ENCODE measurements at regions not wholly inside any gene's neighbourhood (a gene's known extent, or its start where the extent isn't known, plus 50 kb on each side); places are given as distances from the start of the nearest gene placed in this dataset.

GRCh38 chr1:162954824-162955223, 93.8 kb upstream of the CCDC190 start:
- intact Hi-C loops (cut with DNase I; ENCODE audit: low total_unique reads) (no loop called here), in situ Hi-C loops (cut with MboI; ENCODE audit: low pct_ligation_motif_present in 1 of 4, low pct_unique_long_range_greater_than_20kb in 1 of 4, low sequenced_read_pairs in 3 of 4) (no loop called here)
- H3K9me3 ChIP-seq, result no peaks in the 10 kb centered on the region
- no peak overlapping the region for H3K27ac ChIP-seq
- no peak for DNase-seq
- H3K27me3 ChIP-seq, result no peaks in the 10 kb centered on the region
- no peak overlapping the region for H3K4me3 ChIP-seq
- WGBS, 2 donors (ENCODE audit: low coverage in 1 of 2), result 88 to 95% methylated on average over 2 to 4 of the region's 4 CpGs
- no peaks in the 10 kb centered on the region for H3K4me1 ChIP-seq
- H3K36me3 ChIP-seq, result no peaks in the 10 kb centered on the region
- TF ChIP-seq CTCF (IDR thresholded peaks at IDR 0.05) (no peak), POLR2AphosphoS5 (IDR thresholded peaks at IDR 0.05) (no peak), POLR2A (IDR thresholded peaks at IDR 0.05) (no peak), EP300 (IDR thresholded peaks at IDR 0.05; ENCODE audit: low read depth) (no peak)

GRCh38 chr1:162952956-162953355, 92.0 kb upstream of the CCDC190 start:
- Histone ChIP-seq H3K27ac (no peak overlapping the region), H3K4me1 (no peaks in the 10 kb centered on the region), H3K9me3 (no peaks in the 10 kb centered on the region), H3K36me3 (no peaks in the 10 kb centered on the region), H3K27me3 (no peaks in the 10 kb centered on the region), H3K4me3 (no peak overlapping the region)
- WGBS, 2 donors (ENCODE audit: low coverage in 1 of 2), result 72 to 93% methylated on average over 2 to 4 of the region's 4 CpGs
- DNase-seq, result no peak
- TF ChIP-seq EP300 (IDR thresholded peaks at IDR 0.05; ENCODE audit: low read depth) (no peak), POLR2AphosphoS5 (IDR thresholded peaks at IDR 0.05) (no peak), POLR2A (IDR thresholded peaks at IDR 0.05) (no peak), CTCF (IDR thresholded peaks at IDR 0.05) (no peak)
- in situ Hi-C loops (cut with MboI; ENCODE audit: low pct_ligation_motif_present in 1 of 4, low pct_unique_long_range_greater_than_20kb in 1 of 4, low sequenced_read_pairs in 3 of 4), result no loop called here
- intact Hi-C loops (cut with DNase I; ENCODE audit: low total_unique reads), result no loop called here

GRCh38 chr1:162951553-162952315, 90.8 kb upstream of the CCDC190 start:
- 69 to 72% methylated on average over 2 of the region's 2 CpGs for WGBS, 2 donors (ENCODE audit: low coverage in 1 of 2)
- in situ Hi-C loops (cut with MboI; ENCODE audit: low pct_ligation_motif_present in 1 of 4, low pct_unique_long_range_greater_than_20kb in 1 of 4, low sequenced_read_pairs in 3 of 4), result no loop called here
- no peak overlapping the region for H3K4me3 ChIP-seq
- no peak for DNase-seq
- H3K36me3 ChIP-seq, result no peaks in the 10 kb centered on the region
- H3K9me3 ChIP-seq, result no peaks in the 10 kb centered on the region
- H3K27ac ChIP-seq, result no peak overlapping the region
- intact Hi-C loops (cut with DNase I; ENCODE audit: low total_unique reads), result no loop called here
- no peaks in the 10 kb centered on the region for H3K4me1 ChIP-seq
- H3K27me3 ChIP-seq, result no peaks in the 10 kb centered on the region
- TF ChIP-seq CTCF (IDR thresholded peaks at IDR 0.05) (no peak), EP300 (IDR thresholded peaks at IDR 0.05; ENCODE audit: low read depth) (no peak), POLR2AphosphoS5 (IDR thresholded peaks at IDR 0.05) (no peak), POLR2A (IDR thresholded peaks at IDR 0.05) (no peak)

GRCh38 chr1:162950187-162950586, 89.2 kb upstream of the CCDC190 start:
- Histone ChIP-seq H3K36me3 (no peaks in the 10 kb centered on the region), H3K9me3 (no peaks in the 10 kb centered on the region), H3K4me3 (no peak overlapping the region), H3K27ac (no peak overlapping the region), H3K4me1 (no peaks in the 10 kb centered on the region), H3K27me3 (no peaks in the 10 kb centered on the region)
- in situ Hi-C loops (cut with MboI; ENCODE audit: low pct_ligation_motif_present in 1 of 4, low pct_unique_long_range_greater_than_20kb in 1 of 4, low sequenced_read_pairs in 3 of 4) (no loop called here), intact Hi-C loops (cut with DNase I; ENCODE audit: low total_unique reads) (no loop called here)
- TF ChIP-seq EP300 (IDR thresholded peaks at IDR 0.05; ENCODE audit: low read depth), result no peak
- TF ChIP-seq CTCF (IDR thresholded peaks at IDR 0.05), result no peak
- no peak for TF ChIP-seq POLR2AphosphoS5 (IDR thresholded peaks at IDR 0.05)
- no peak for TF ChIP-seq POLR2A (IDR thresholded peaks at IDR 0.05)
- DNase-seq, result no peak

Data from transverse colon (tissue), 4 donors.